Epithelial cell of proximal tubule (primary cell): ENCODE measurements at regions not wholly inside any gene's neighbourhood (a gene's known extent, or its start where the extent isn't known, plus 50 kb on each side); places are given as distances from the start of the nearest gene placed in this dataset.
A peak's percentile ranks its signal among the peaks of the same experiment; 100 is the strongest.

Experiments
- DNase-seq: peaks from one replicate; pipeline ENCODE4 v3.0.0-alpha.2; 2011; ENCODE audit warnings: low read depth
- H3K4me3 ChIP-seq: 2 replicates; pipeline ENCODE4 v1.5.1; 2011; ENCODE audit warnings: low read depth, mild to moderate bottlenecking, low read length
- CTCF ChIP-seq: conservative IDR thresholded peaks from 2 replicates; pipeline ENCODE4 v1.5.1; 2012; ENCODE audit warnings: low read depth, mild to moderate bottlenecking, low read length

GRCh38 chr18:54020966-54021365, 203.5 kb downstream of the MBD2 start:
- DNase-seq: no peak
- no peak for TF ChIP-seq CTCF
- no peak overlapping the region for H3K4me3 ChIP-seq

GRCh38 chr18:54020156-54020745, 204.2 kb downstream of the MBD2 start:
- no peak for DNase-seq
- H3K4me3 ChIP-seq: no peak overlapping the region
- TF ChIP-seq CTCF: no peak

- no peak for DNase-seq
- no peak for TF ChIP-seq CTCF
- H3K4me3 ChIP-seq: no peak overlapping the region
Observed at GRCh38 chr18:54019641-54020040, 204.8 kb downstream of the MBD2 start.

- no peak for DNase-seq
- H3K4me3 ChIP-seq: no peak overlapping the region
- no peak for TF ChIP-seq CTCF
Observed at GRCh38 chr18:54013452-54013851, 211.0 kb downstream of the MBD2 start.

- peak; percentile 41 for TF ChIP-seq CTCF
- DNase-seq: peak; percentile 18
- no peak overlapping the region for H3K4me3 ChIP-seq
Observed at GRCh38 chr18:54004828-54005227, 219.6 kb downstream of the MBD2 start.

- no peak for DNase-seq
- no peak for TF ChIP-seq CTCF
- no peak overlapping the region for H3K4me3 ChIP-seq
Observed at GRCh38 chr18:54003195-54003594, 221.3 kb downstream of the MBD2 start.

- DNase-seq: no peak
- no peak for TF ChIP-seq CTCF
- no peak overlapping the region for H3K4me3 ChIP-seq
Observed at GRCh38 chr18:53997064-53997463, 227.4 kb downstream of the MBD2 start.
